Panc1 (cell line): ENCODE measurements at regions not wholly inside any gene's neighbourhood (a gene's known extent, or its start where the extent isn't known, plus 50 kb on each side); places are given as distances from the start of the nearest gene placed in this dataset.

Experiments used
- ATAC-seq: fragments of 200-7000 bp; cut with Tn5 transposase; 2 replicates; pipeline ENCODE4 v1.9.1; 2020; ENCODE audit warnings: mild to moderate bottlenecking, moderate library complexity
- BruUV-seq: library from RNA; stranded (reverse); fragments of 400-500 nt; replicated peaks from 2 replicates; lab custom pipeline; 2021; lab: Mats Ljungman, UMichigan
- CTCF ChIA-PET: fragments of 300-600 bp; sonication (Branson Sonifier 250); formaldehyde crosslinking; loops from one replicate; lab custom pipeline; 2022; ENCODE audit warnings: antibody characterized with exemption; lab: Charles Lee
- POLR2A ChIA-PET: fragments of 300-600 bp; sonication (Branson Sonifier 250); formaldehyde crosslinking; loops from one replicate; lab custom pipeline; 2022; ENCODE audit warnings: antibody characterized with exemption; lab: Charles Lee
- DNase-seq: peaks from one replicate; pipeline ENCODE4 v3.0.0-alpha.2; 2010; ENCODE audit warnings: low read depth, low spot score
- H3K27ac ChIP-seq: 2 replicates; pipeline ENCODE4 v1.5.1; 2011; ENCODE audit warnings: mild to moderate bottlenecking, low read length, inconsistent platforms
- H3K27me3 ChIP-seq: fragments of 200-500 bp; sonication (Bioruptor generic); 2 replicates; pipeline ENCODE4 v1.6.0; 2014; ENCODE audit warnings: low read length, inconsistent platforms; ENCODE audit not compliant: control insufficient read depth, insufficient read depth
- H3K36me3 ChIP-seq: fragments of 200-500 bp; sonication (Bioruptor generic); 2 replicates; pipeline ENCODE4 v1.5.1; 2014; ENCODE audit warnings: inconsistent platforms, mild to moderate bottlenecking, low read length, moderate library complexity; ENCODE audit not compliant: control insufficient read depth, insufficient read depth
- H3K4me1 ChIP-seq: 2 replicates; pipeline ENCODE4 v1.5.1; 2011; ENCODE audit warnings: inconsistent platforms, mild to moderate bottlenecking, low read length, moderate library complexity; ENCODE audit not compliant: control insufficient read depth, insufficient read depth
- H3K4me3 ChIP-seq, 2 experiments: 2 replicates each; pipeline ENCODE4 v1.5.1; 2011 to 2012; ENCODE audit warnings: low read depth in 2 of 2, low read length in 2 of 2, mild to moderate bottlenecking in 2 of 2, inconsistent platforms in 1 of 2, moderate library complexity in 1 of 2
- H3K9me3 ChIP-seq: fragments of 200-500 bp; sonication (Bioruptor generic); 2 replicates; pipeline ENCODE4 v1.5.1; 2014; ENCODE audit warnings: low read depth, mild to moderate bottlenecking, inconsistent platforms, low read length, moderate library complexity; ENCODE audit not compliant: control insufficient read depth, insufficient read depth
- CTCF ChIP-seq: fragments of 450-650 bp; IDR thresholded peaks from 2 replicates; pipeline ENCODE4 v1.5.1; 2017; ENCODE audit warnings: mild to moderate bottlenecking
- POLR2AphosphoS5 ChIP-seq: IDR thresholded peaks from 2 replicates; pipeline ENCODE4 v1.6.1; 2012; ENCODE audit warnings: mild to moderate bottlenecking, low read depth, low read length, moderate library complexity
- SIN3A ChIP-seq: IDR thresholded peaks from 2 replicates; pipeline ENCODE4 v1.6.1; 2012; ENCODE audit warnings: low read depth, mild to moderate bottlenecking, low read length, moderate library complexity, borderline replicate concordance; ENCODE audit not compliant: insufficient read depth
- TCF7L2 ChIP-seq: IDR thresholded peaks from 2 replicates; pipeline ENCODE4 v1.6.1; 2011; ENCODE audit warnings: mild to moderate bottlenecking, low read depth, low read length, inconsistent platforms
- in situ Hi-C: cut with HindIII; loops from 2 replicates; pipeline ENCODE4 v1.10.0; 2016; ENCODE audit warnings: low sequenced_read_pairs, low pct_unique_long_range_greater_than_20kb
- intact Hi-C: fragments of 100-400 bp; cut with micrococcal nuclease; formaldehyde crosslinking; loops from one replicate; pipeline ENCODE4 v1.10.0; 2022; ENCODE audit not compliant: unreplicated experiment
- TF ChIP-seq, protein P1 (sequence below), 2 experiments: IDR thresholded peaks; 2 replicates each; pipeline ENCODE4 v1.6.1; 2011 to 2012; ENCODE audit warnings: low read depth in 2 of 2, control low read depth in 1 of 2, low read length in 1 of 2, mild to moderate bottlenecking in 1 of 2, moderate library complexity in 1 of 2; ENCODE audit not compliant: insufficient read depth in 1 of 2

- BruUV-seq = no TSS peak
These were observed 179.0 kb upstream of the ADRA1D start for GRCh38 chr20:4427940-4428586.

GRCh38 chr20:4418141-4418540, 169.1 kb upstream of the ADRA1D start:
- intact Hi-C loops (no loop called here), in situ Hi-C loops (no loop called here)
- H3K4me3 ChIP-seq = no peak overlapping the region
- ATAC-seq (no peak), DNase-seq (no peak)
- H3K27ac ChIP-seq = no peak overlapping the region
- H3K9me3 ChIP-seq = no peaks in the 10 kb centered on the region; the same call in 1 of the 2 replicates
- POLR2A ChIA-PET = no interaction called here
- no TSS peak for BruUV-seq
- no peaks in the 10 kb centered on the region for H3K36me3 ChIP-seq
- TF ChIP-seq POLR2AphosphoS5 (no peak), SIN3A (no peak), CTCF (no peak), TCF7L2 (no peak)
- TF ChIP-seq, protein P1, sequence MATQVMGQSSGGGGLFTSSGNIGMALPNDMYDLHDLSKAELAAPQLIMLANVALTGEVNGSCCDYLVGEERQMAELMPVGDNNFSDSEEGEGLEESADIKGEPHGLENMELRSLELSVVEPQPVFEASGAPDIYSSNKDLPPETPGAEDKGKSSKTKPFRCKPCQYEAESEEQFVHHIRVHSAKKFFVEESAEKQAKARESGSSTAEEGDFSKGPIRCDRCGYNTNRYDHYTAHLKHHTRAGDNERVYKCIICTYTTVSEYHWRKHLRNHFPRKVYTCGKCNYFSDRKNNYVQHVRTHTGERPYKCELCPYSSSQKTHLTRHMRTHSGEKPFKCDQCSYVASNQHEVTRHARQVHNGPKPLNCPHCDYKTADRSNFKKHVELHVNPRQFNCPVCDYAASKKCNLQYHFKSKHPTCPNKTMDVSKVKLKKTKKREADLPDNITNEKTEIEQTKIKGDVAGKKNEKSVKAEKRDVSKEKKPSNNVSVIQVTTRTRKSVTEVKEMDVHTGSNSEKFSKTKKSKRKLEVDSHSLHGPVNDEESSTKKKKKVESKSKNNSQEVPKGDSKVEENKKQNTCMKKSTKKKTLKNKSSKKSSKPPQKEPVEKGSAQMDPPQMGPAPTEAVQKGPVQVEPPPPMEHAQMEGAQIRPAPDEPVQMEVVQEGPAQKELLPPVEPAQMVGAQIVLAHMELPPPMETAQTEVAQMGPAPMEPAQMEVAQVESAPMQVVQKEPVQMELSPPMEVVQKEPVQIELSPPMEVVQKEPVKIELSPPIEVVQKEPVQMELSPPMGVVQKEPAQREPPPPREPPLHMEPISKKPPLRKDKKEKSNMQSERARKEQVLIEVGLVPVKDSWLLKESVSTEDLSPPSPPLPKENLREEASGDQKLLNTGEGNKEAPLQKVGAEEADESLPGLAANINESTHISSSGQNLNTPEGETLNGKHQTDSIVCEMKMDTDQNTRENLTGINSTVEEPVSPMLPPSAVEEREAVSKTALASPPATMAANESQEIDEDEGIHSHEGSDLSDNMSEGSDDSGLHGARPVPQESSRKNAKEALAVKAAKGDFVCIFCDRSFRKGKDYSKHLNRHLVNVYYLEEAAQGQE (IDR thresholded peaks at IDR 0.05; ENCODE audit: insufficient read depth in 1 of 2, low read depth in 2 of 2, low read length in 1 of 2) = no peak
- H3K4me1 ChIP-seq = no peaks in the 10 kb centered on the region
- H3K27me3 ChIP-seq = no peaks in the 10 kb centered on the region
- CTCF ChIA-PET = no interaction called here

More at GRCh38 chr20:4427940-4428586, 179.0 kb upstream of the ADRA1D start:
- no peak for ATAC-seq
- peaks cover 9% of the 10 kb centered on the region for H3K27me3 ChIP-seq
- in situ Hi-C loops = no loop called here
- no peaks in the 10 kb centered on the region for H3K9me3 ChIP-seq
- no peak overlapping the region for H3K4me3 ChIP-seq
- no peak overlapping the region for H3K27ac ChIP-seq
- no peak for TF ChIP-seq POLR2AphosphoS5
- TF ChIP-seq, protein P1 (IDR thresholded peaks at IDR 0.05; ENCODE audit: insufficient read depth in 1 of 2, low read depth in 2 of 2, low read length in 1 of 2) = no peak
- no peak for TF ChIP-seq SIN3A
- TF ChIP-seq TCF7L2 = no peak
- TF ChIP-seq CTCF = no peak
- intact Hi-C loops = no loop called here
- ChIA-PET CTCF (no interaction called here), POLR2A (no interaction called here)
- H3K36me3 ChIP-seq = no peaks in the 10 kb centered on the region
- no peaks in the 10 kb centered on the region for H3K4me1 ChIP-seq
- no peak for DNase-seq
